GM12892 (cell line): ENCODE measurements at regions not wholly inside any gene's neighbourhood (a gene's known extent, or its start where the extent isn't known, plus 50 kb on each side); places are given as distances from the start of the nearest gene placed in this dataset.

Source experiments
- DNase-seq: peaks from one replicate; pipeline ENCODE4 v3.0.0; 2011; ENCODE audit not compliant: insufficient read length
- FAIRE-seq: peaks from 2 replicates; lab custom pipeline; 2011; peaks lifted over from hg19 to GRCh38; lab: Jason Lieb, UNC
- POLR2A ChIP-seq: IDR thresholded peaks from 2 replicates; pipeline ENCODE4 v1.6.1; 2011; ENCODE audit warnings: low read depth, low read length, control low read depth
- POLR2AphosphoS5 ChIP-seq: IDR thresholded peaks from 2 replicates; pipeline ENCODE4 v1.6.1; 2011; ENCODE audit warnings: low read depth, low read length, control low read depth
- TAF1 ChIP-seq: IDR thresholded peaks from 2 replicates; pipeline ENCODE4 v1.6.1; 2011; ENCODE audit warnings: low read depth, mild to moderate bottlenecking, control low read depth, low read length, borderline replicate concordance

- no peak for TF ChIP-seq POLR2A
- TF ChIP-seq POLR2AphosphoS5, result no peak
- no peak for FAIRE-seq
- no peak for DNase-seq
These were observed 1206.0 kb upstream of the C9orf72 start for GRCh38 chr9:28779243-28779642.

GRCh38 chr9:28781481-28781880, 1208.2 kb upstream of the C9orf72 start:
- TF ChIP-seq POLR2AphosphoS5, result no peak
- FAIRE-seq, result no peak
- no peak for DNase-seq

- DNase-seq (no peak), FAIRE-seq (no peak)
- TF ChIP-seq TAF1 (no peak), POLR2AphosphoS5 (no peak), POLR2A (no peak)
These were observed 1209.3 kb upstream of the C9orf72 start for GRCh38 chr9:28782630-28783029.

- no peak for TF ChIP-seq POLR2AphosphoS5
- no peak for TF ChIP-seq TAF1
- no peak for TF ChIP-seq POLR2A
- DNase-seq, result no peak
- FAIRE-seq, result no peak
These were observed 1219.4 kb upstream of the C9orf72 start for GRCh38 chr9:28792716-28793115.

GRCh38 chr9:28799876-28800275, 1226.6 kb upstream of the C9orf72 start:
- no peak for DNase-seq
- TF ChIP-seq TAF1, result no peak
- TF ChIP-seq POLR2A, result no peak
- no peak for TF ChIP-seq POLR2AphosphoS5
- no peak for FAIRE-seq

GRCh38 chr9:28801144-28801799, 1228.0 kb upstream of the C9orf72 start:
- DNase-seq (no peak), FAIRE-seq (no peak)
- no peak for TF ChIP-seq POLR2AphosphoS5
- no peak for TF ChIP-seq POLR2A
- TF ChIP-seq TAF1, result no peak

GRCh38 chr9:28805197-28805596, 1231.9 kb upstream of the C9orf72 start:
- DNase-seq (no peak), FAIRE-seq (no peak)
- no peak for TF ChIP-seq POLR2A
- no peak for TF ChIP-seq POLR2AphosphoS5
- no peak for TF ChIP-seq TAF1

GRCh38 chr9:28808042-28808441, 1234.8 kb upstream of the C9orf72 start:
- FAIRE-seq, result no peak
- no peak for DNase-seq
- TF ChIP-seq POLR2AphosphoS5 (no peak), TAF1 (no peak), POLR2A (no peak)

- TF ChIP-seq POLR2AphosphoS5 (no peak), TAF1 (no peak), POLR2A (no peak)
- no peak for FAIRE-seq
- DNase-seq, result no peak
These were observed 1237.3 kb upstream of the C9orf72 start for GRCh38 chr9:28810388-28811075.

- FAIRE-seq, result no peak
- TF ChIP-seq TAF1 (no peak), POLR2A (no peak), POLR2AphosphoS5 (no peak)
- DNase-seq, result no peak
These were observed 1247.5 kb upstream of the C9orf72 start for GRCh38 chr9:28820741-28821140.

GRCh38 chr9:28821240-28821639, 1248.0 kb upstream of the C9orf72 start:
- no peak for FAIRE-seq
- no peak for DNase-seq

GRCh38 chr9:28824432-28824963, 1251.2 kb upstream of the C9orf72 start:
- no peak for TF ChIP-seq POLR2A
- TF ChIP-seq TAF1, result no peak
- TF ChIP-seq POLR2AphosphoS5, result no peak
- DNase-seq, result no peak
- FAIRE-seq, result no peak

More at GRCh38 chr9:28821240-28821639, 1248.0 kb upstream of the C9orf72 start:
- TF ChIP-seq POLR2AphosphoS5 (no peak), POLR2A (no peak), TAF1 (no peak)
